Heart left ventricle (tissue), 13 donors: ENCODE measurements at regions not wholly inside any gene's neighbourhood (a gene's known extent, or its start where the extent isn't known, plus 50 kb on each side); places are given as distances from the start of the nearest gene placed in this dataset.

Source experiments
- POLR2A ChIP-seq, 2 donors: fragments of 450-650 bp; IDR thresholded peaks; one replicate each; pipeline ENCODE4 v1.6.1; 2017; ENCODE audit warnings: antibody characterized with exemption in 2 of 2, mild to moderate bottlenecking in 2 of 2, moderate library complexity in 2 of 2
- TF ChIP-seq, protein P1 (sequence below), 12 donors: fragments of 200-600 bp; sonication (generic) in 4 of 12; IDR thresholded peaks; one replicate each; pipeline versions ENCODE4 v1.5.0 to v1.8.0; 2018 to 2022; ENCODE audit warnings: antibody characterized with exemption in 12 of 12, mild to moderate bottlenecking in 5 of 12
- donor health status: ischemic (EF 13 %, LVEDD 7.1; RV severe dilation, severe dysfunction).
- donor health status: DM: no; HTN: yes; CAD: no.
- donor health status: DM: no; HTN: no; CAD: no.
- donor health status: ischemic (EF 25% LVEDD 6.9; RV normal size, moderate dysfunction).
- donor health status: ischemic (EF 25% LVEDD 5.7; RV mildly dilated, moderate dysfunction).
- donor health status: ischemic (EF 35%, LVEDD 5.7; RV mildly dilated, moderate dysfunction).
- donor health status: nonischemic (EF 11% LVEDD 7.7; RV severe dilation, severe dysfunction).
- donor health status: DM: yes; HTN: yes; CAD: no.
- donor health status: PGD.
- donor health status: ischemic (EF 29% LVEDD 5.4; RV normal size, mild dysfunction).
- donor health status: nonischemic (EF 23%, LVEDD 6.1; RV moderate dilation, normal function).

GRCh38 chr12:24418157-24418556 is 468.7 kb upstream of the SOX5 start:
- TF ChIP-seq, protein P1, sequence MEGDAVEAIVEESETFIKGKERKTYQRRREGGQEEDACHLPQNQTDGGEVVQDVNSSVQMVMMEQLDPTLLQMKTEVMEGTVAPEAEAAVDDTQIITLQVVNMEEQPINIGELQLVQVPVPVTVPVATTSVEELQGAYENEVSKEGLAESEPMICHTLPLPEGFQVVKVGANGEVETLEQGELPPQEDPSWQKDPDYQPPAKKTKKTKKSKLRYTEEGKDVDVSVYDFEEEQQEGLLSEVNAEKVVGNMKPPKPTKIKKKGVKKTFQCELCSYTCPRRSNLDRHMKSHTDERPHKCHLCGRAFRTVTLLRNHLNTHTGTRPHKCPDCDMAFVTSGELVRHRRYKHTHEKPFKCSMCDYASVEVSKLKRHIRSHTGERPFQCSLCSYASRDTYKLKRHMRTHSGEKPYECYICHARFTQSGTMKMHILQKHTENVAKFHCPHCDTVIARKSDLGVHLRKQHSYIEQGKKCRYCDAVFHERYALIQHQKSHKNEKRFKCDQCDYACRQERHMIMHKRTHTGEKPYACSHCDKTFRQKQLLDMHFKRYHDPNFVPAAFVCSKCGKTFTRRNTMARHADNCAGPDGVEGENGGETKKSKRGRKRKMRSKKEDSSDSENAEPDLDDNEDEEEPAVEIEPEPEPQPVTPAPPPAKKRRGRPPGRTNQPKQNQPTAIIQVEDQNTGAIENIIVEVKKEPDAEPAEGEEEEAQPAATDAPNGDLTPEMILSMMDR (IDR thresholded peaks at IDR 0.05): no peak
- TF ChIP-seq POLR2A (IDR thresholded peaks at IDR 0.05): no peak
